HepG2 (cell line): ENCODE measurements at regions not wholly inside any gene's neighbourhood (a gene's known extent, or its start where the extent isn't known, plus 50 kb on each side); places are given as distances from the start of the nearest gene placed in this dataset.

Experiments
- ATAC-seq: fragments of 200-7000 bp; cut with Tn5 transposase; 3 replicates; pipeline ENCODE4 v1.9.1; 2020; ENCODE audit warnings: mild to moderate bottlenecking, moderate library complexity
- BruUV-seq: library from RNA; stranded (reverse); fragments of 400-500 nt; replicated peaks from 2 replicates; lab custom pipeline; 2021; lab: Mats Ljungman, UMichigan
- CTCF ChIA-PET: fragments of 300-600 bp; formaldehyde crosslinking; extraction: SDS; loops from one replicate; lab custom pipeline; 2021; ENCODE audit warnings: low total read pairs, inconsistent platforms, low intra/inter-chr PET ratio; lab: Yijun Ruan, JAX
- POLR2A ChIA-PET: fragments of 350-600 bp; sonication (Branson Sonifier 250); formaldehyde crosslinking; loops from one replicate; lab custom pipeline; 2020; ENCODE audit warnings: antibody characterized with exemption, inconsistent platforms; lab: Yijun Ruan, JAX
- DNase-seq: peaks from one replicate; pipeline ENCODE4 v3.0.0-alpha.2; 2015; ENCODE audit warnings: low spot score
- FAIRE-seq: peaks from 3 replicates; lab custom pipeline; 2011; peaks lifted over from hg19 to GRCh38; lab: Jason Lieb, UNC
- H2AFZ ChIP-seq: one replicate; pipeline ENCODE4 v1.6.1; 2011; ENCODE audit warnings: low read length, inconsistent platforms
- H3K27ac ChIP-seq: fragments of 300-600 bp; 3 replicates; pipeline ENCODE4 v1.8.0; 2011; ENCODE audit warnings: mixed run types, mild to moderate bottlenecking, mixed read lengths, low read length, inconsistent platforms; ENCODE audit not compliant: insufficient read depth; ENCODE audit errors: extremely low read length
- H3K27me3 ChIP-seq, 2 experiments: fragments of 200-600 bp in 1 of 2; 2 replicates in 1 of 2; 3 replicates in 1 of 2; pipeline versions ENCODE4 v1.6.0 to v1.8.0; 2011; ENCODE audit warnings: low read length in 2 of 2, mild to moderate bottlenecking in 2 of 2, moderate library complexity in 2 of 2, inconsistent platforms in 1 of 2; ENCODE audit not compliant: insufficient read depth in 2 of 2, control insufficient read depth in 1 of 2
- H3K36me3 ChIP-seq, 2 experiments: fragments of 200-600 bp in 1 of 2; replicated peaks in 1 of 2; 2 replicates in 1 of 2; 3 replicates in 1 of 2; pipeline versions ENCODE4 v1.5.1 to v1.8.0; 2011; ENCODE audit warnings: low read length in 2 of 2, inconsistent platforms in 1 of 2; ENCODE audit not compliant: insufficient read depth in 2 of 2, control insufficient read depth in 1 of 2
- H3K4me1 ChIP-seq: 2 replicates; pipeline ENCODE4 v1.5.1; 2012; ENCODE audit warnings: low read length, inconsistent platforms; ENCODE audit not compliant: insufficient read depth
- H3K4me2 ChIP-seq: 2 replicates; pipeline ENCODE4 v1.6.0; 2011; ENCODE audit warnings: low read depth, low read length, inconsistent platforms
- H3K4me3 ChIP-seq, 3 experiments: fragments of 200-600 bp in 1 of 3; sonication (generic), shearing (Covaris generic) in 1 of 3; replicated peaks in 1 of 3; 2 replicates each; pipeline ENCODE4 v1.5.1; 2011 to 2016; ENCODE audit warnings: low read length in 3 of 3, inconsistent platforms in 2 of 3, low read depth in 2 of 3, mild to moderate bottlenecking in 2 of 3, control low read depth in 1 of 3, mixed read lengths in 1 of 3; ENCODE audit not compliant: insufficient read depth in 1 of 3
- H3K79me2 ChIP-seq: one replicate; pipeline ENCODE4 v1.6.1; 2011; ENCODE audit warnings: low read length, inconsistent platforms; ENCODE audit not compliant: insufficient read depth
- H3K9ac ChIP-seq: 2 replicates; pipeline ENCODE4 v1.6.0; 2011; ENCODE audit warnings: mild to moderate bottlenecking, low read depth, low read length, inconsistent platforms; ENCODE audit not compliant: insufficient read depth
- H3K9me3 ChIP-seq: 2 replicates; pipeline ENCODE4 v1.5.1; 2012; ENCODE audit warnings: mild to moderate bottlenecking, low read length
- H4K20me1 ChIP-seq: 2 replicates; pipeline ENCODE4 v1.6.0; 2011; ENCODE audit warnings: inconsistent platforms, mild to moderate bottlenecking, low read length, moderate library complexity; ENCODE audit not compliant: insufficient read depth
- AGO1 ChIP-seq: fragments of 200-400 bp; formaldehyde crosslinking; IDR thresholded peaks from 2 replicates; pipeline ENCODE4 v1.6.1; 2017; ENCODE audit warnings: mild to moderate bottlenecking, low read depth, low read length, moderate library complexity; ENCODE audit not compliant: poor library complexity, severe bottlenecking
- BHLHE40 ChIP-seq: IDR thresholded peaks from 2 replicates; pipeline ENCODE4 v1.6.1; 2011; ENCODE audit warnings: low read length, improper control_type of control experiment
- ETV5 ChIP-seq: IDR thresholded peaks from 2 replicates; pipeline ENCODE4 v1.6.1; 2018; ENCODE audit warnings: missing biosample characterization, missing genetic modification reagents, inconsistent platforms, borderline replicate concordance
- HNRNPUL1 ChIP-seq: fragments of 200-400 bp; formaldehyde crosslinking; IDR thresholded peaks from 2 replicates; pipeline ENCODE4 v1.6.1; 2017; ENCODE audit warnings: low read depth, mild to moderate bottlenecking, low read length, moderate library complexity
- HOXA7 ChIP-seq: sonication (generic); formaldehyde crosslinking; IDR thresholded peaks from 2 replicates; pipeline ENCODE4 v1.8.1; 2022; ENCODE audit warnings: mild to moderate bottlenecking, missing genetic modification reagents, moderate library complexity
- MED8 ChIP-seq: sonication (generic); formaldehyde crosslinking; IDR thresholded peaks from 2 replicates; pipeline ENCODE4 v1.8.1; 2023; ENCODE audit warnings: mild to moderate bottlenecking, missing genetic modification reagents; ENCODE audit not compliant: insufficient replicate concordance
- MIER2 ChIP-seq: IDR thresholded peaks from 2 replicates; pipeline ENCODE4 v1.6.1; 2016; ENCODE audit warnings: missing biosample characterization, missing genetic modification reagents
- NFKB2 ChIP-seq: sonication (generic); formaldehyde crosslinking; IDR thresholded peaks from 2 replicates; pipeline ENCODE4 v1.4.0; 2020; ENCODE audit warnings: missing genetic modification reagents, borderline replicate concordance
- PLRG1 ChIP-seq: fragments of 450-650 bp; conservative IDR thresholded peaks from 2 replicates; pipeline ENCODE4 v1.6.1; 2016
- RBM39 ChIP-seq: fragments of 200-400 bp; formaldehyde crosslinking; IDR thresholded peaks from one replicate; pipeline ENCODE4 v1.6.1; 2018; ENCODE audit warnings: antibody characterized with exemption, mild to moderate bottlenecking, low read depth, low read length; ENCODE audit not compliant: poor library complexity, severe bottlenecking
- SALL2 ChIP-seq: sonication (generic); formaldehyde crosslinking; IDR thresholded peaks from 2 replicates; pipeline ENCODE4 v1.8.1; 2023; ENCODE audit warnings: mild to moderate bottlenecking, missing genetic modification reagents, inconsistent platforms
- ZFP36L2 ChIP-seq: sonication (generic); formaldehyde crosslinking; IDR thresholded peaks from 2 replicates; pipeline ENCODE4 v1.4.0; 2020; ENCODE audit warnings: missing genetic modification reagents
- ZNF263 ChIP-seq: sonication (generic); formaldehyde crosslinking; IDR thresholded peaks from 2 replicates; pipeline ENCODE4 v1.4.0; 2020; ENCODE audit warnings: missing genetic modification reagents
- ZNF282 ChIP-seq: fragments of 450-650 bp; IDR thresholded peaks from 2 replicates; pipeline ENCODE4 v1.6.1; 2018; ENCODE audit not compliant: partially characterized antibody
- ZNF570 ChIP-seq: sonication (generic); formaldehyde crosslinking; IDR thresholded peaks from 2 replicates; pipeline ENCODE4 v1.4.0; 2020; ENCODE audit warnings: mild to moderate bottlenecking, missing genetic modification reagents, borderline replicate concordance
- WGBS: methylation state at CpG from one replicate; pipeline ENCODE4 v1.1.6; 2017; ENCODE audit warnings: low lambda C conversion rate; 5-methylcytosine and 5-hydroxymethylcytosine counted together
- in situ Hi-C: cut with HindIII; loops from 2 replicates; pipeline ENCODE4 v1.10.0; 2017; ENCODE audit warnings: low pct_unique_long_range_greater_than_20kb; ENCODE audit not compliant: extremely low pct_ligation_motif_present
- intact Hi-C: fragments of 100-400 bp; cut with micrococcal nuclease; formaldehyde crosslinking; loops from one replicate; pipeline ENCODE4 v1.10.0; 2022; ENCODE audit not compliant: unreplicated experiment
- TF ChIP-seq, protein P1 (sequence below): sonication (generic); formaldehyde crosslinking; IDR thresholded peaks from 2 replicates; pipeline ENCODE4 v1.4.0; 2020; ENCODE audit warnings: mild to moderate bottlenecking, missing genetic modification reagents
- TF ChIP-seq, protein P2 (sequence below): IDR thresholded peaks from 2 replicates; pipeline ENCODE4 v1.6.1; 2016; ENCODE audit warnings: low read depth, borderline replicate concordance
- TF ChIP-seq, protein P3 (sequence below): sonication (generic); formaldehyde crosslinking; conservative IDR thresholded peaks from 2 replicates; pipeline ENCODE4 v1.4.0; 2020; ENCODE audit warnings: mild to moderate bottlenecking, missing genetic modification reagents, moderate library complexity
- TF ChIP-seq, protein P4 (sequence below): sonication (generic); formaldehyde crosslinking; IDR thresholded peaks from 2 replicates; pipeline ENCODE4 v1.4.0; 2020; ENCODE audit warnings: missing genetic modification reagents

DNA sequence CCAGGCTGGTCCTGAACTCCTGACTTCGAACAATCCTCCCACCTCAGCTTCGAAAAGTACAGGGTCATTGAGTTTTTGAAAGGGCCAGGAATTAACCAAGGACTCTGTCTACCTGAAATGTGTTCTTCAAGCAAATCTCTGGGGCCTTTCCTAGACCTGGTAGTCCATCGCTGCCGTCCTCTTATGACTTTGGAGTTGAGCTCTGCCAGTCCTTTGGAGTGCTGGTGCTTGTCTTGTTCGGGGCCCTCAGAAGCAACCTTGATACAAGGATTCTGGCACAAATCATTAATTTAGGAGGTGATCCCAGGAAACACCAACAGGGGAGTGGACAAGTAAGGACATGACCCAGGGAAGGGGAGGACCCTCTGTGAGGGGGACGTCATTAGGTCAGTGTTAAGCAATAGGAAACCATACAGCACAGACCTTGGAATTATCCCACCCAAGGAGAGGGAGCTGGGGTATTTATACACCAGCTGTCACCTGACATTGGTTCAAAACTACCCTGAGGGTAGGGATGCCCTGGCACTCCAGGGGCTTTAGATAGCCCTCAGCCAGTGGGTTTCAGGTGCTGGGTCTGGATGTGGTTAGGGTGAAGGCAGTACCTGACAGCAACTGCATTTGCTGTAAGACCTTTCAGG lies 187.2 kb downstream of the FOXL1 start:
- FAIRE-seq (no peak), ATAC-seq (no peak), DNase-seq (no peak)
- POLR2A ChIA-PET = no interaction called here
- Histone ChIP-seq H3K4me1 (no peaks in the 10 kb centered on the region), H2AFZ (no peak overlapping the region), H3K27ac (no peak overlapping the region), H3K36me3 (no peaks in the 10 kb centered on the region), H3K4me2 (no peak overlapping the region), H3K9me3 (no peaks in the 10 kb centered on the region), H4K20me1 (no peaks in the 10 kb centered on the region), H3K79me2 (no peaks in the 10 kb centered on the region), H3K4me3 (no peak overlapping the region), H3K9ac (no peak overlapping the region), H3K27me3 (peaks cover 3 to 35% of the 10 kb centered on the region in 2 experiments; a peak in 4 of 5 replicates)
- in situ Hi-C loops = no loop called here
- no TSS peak for BruUV-seq
- 26% methylated on average over 6 of the region's 6 CpGs for WGBS
- CTCF ChIA-PET = no interaction called here
- TF ChIP-seq HNRNPUL1 (no peak), BHLHE40 (no peak), ZNF282 (no peak), AGO1 (no peak), NFKB2 (CRISPR knock-in tag) (no peak), ZFP36L2 (CRISPR knock-in tag) (no peak), MIER2 (no peak), RBM39 (no peak), ZNF570 (no peak), SALL2 (CRISPR knock-in tag) (no peak), ETV5 (CRISPR knock-in tag) (no peak), ZNF263 (no peak), HOXA7 (CRISPR knock-in tag) (no peak), PLRG1 (no peak), MED8 (CRISPR knock-in tag) (no peak)
- TF ChIP-seq, protein P1, sequence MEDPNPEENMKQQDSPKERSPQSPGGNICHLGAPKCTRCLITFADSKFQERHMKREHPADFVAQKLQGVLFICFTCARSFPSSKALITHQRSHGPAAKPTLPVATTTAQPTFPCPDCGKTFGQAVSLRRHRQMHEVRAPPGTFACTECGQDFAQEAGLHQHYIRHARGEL (CRISPR knock-in tag) = no peak
- TF ChIP-seq, protein P2, sequence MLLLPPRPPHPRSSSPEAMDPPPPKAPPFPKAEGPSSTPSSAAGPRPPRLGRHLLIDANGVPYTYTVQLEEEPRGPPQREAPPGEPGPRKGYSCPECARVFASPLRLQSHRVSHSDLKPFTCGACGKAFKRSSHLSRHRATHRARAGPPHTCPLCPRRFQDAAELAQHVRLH = no peak
- TF ChIP-seq, protein P3, sequence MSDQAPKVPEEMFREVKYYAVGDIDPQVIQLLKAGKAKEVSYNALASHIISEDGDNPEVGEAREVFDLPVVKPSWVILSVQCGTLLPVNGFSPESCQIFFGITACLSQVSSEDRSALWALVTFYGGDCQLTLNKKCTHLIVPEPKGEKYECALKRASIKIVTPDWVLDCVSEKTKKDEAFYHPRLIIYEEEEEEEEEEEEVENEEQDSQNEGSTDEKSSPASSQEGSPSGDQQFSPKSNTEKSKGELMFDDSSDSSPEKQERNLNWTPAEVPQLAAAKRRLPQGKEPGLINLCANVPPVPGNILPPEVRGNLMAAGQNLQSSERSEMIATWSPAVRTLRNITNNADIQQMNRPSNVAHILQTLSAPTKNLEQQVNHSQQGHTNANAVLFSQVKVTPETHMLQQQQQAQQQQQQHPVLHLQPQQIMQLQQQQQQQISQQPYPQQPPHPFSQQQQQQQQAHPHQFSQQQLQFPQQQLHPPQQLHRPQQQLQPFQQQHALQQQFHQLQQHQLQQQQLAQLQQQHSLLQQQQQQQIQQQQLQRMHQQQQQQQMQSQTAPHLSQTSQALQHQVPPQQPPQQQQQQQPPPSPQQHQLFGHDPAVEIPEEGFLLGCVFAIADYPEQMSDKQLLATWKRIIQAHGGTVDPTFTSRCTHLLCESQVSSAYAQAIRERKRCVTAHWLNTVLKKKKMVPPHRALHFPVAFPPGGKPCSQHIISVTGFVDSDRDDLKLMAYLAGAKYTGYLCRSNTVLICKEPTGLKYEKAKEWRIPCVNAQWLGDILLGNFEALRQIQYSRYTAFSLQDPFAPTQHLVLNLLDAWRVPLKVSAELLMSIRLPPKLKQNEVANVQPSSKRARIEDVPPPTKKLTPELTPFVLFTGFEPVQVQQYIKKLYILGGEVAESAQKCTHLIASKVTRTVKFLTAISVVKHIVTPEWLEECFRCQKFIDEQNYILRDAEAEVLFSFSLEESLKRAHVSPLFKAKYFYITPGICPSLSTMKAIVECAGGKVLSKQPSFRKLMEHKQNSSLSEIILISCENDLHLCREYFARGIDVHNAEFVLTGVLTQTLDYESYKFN (CRISPR knock-in tag) = no peak
- TF ChIP-seq, protein P4, sequence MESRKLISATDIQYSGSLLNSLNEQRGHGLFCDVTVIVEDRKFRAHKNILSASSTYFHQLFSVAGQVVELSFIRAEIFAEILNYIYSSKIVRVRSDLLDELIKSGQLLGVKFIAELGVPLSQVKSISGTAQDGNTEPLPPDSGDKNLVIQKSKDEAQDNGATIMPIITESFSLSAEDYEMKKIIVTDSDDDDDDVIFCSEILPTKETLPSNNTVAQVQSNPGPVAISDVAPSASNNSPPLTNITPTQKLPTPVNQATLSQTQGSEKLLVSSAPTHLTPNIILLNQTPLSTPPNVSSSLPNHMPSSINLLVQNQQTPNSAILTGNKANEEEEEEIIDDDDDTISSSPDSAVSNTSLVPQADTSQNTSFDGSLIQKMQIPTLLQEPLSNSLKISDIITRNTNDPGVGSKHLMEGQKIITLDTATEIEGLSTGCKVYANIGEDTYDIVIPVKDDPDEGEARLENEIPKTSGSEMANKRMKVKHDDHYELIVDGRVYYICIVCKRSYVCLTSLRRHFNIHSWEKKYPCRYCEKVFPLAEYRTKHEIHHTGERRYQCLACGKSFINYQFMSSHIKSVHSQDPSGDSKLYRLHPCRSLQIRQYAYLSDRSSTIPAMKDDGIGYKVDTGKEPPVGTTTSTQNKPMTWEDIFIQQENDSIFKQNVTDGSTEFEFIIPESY (CRISPR knock-in tag) = no peak
- intact Hi-C loops = no loop called here
